ENCODE measurements at regions not wholly inside any gene's neighbourhood (a gene's known extent, or its start where the extent isn't known, plus 50 kb on each side); places are given as distances from the start of the nearest gene placed in this dataset.

DNA sequence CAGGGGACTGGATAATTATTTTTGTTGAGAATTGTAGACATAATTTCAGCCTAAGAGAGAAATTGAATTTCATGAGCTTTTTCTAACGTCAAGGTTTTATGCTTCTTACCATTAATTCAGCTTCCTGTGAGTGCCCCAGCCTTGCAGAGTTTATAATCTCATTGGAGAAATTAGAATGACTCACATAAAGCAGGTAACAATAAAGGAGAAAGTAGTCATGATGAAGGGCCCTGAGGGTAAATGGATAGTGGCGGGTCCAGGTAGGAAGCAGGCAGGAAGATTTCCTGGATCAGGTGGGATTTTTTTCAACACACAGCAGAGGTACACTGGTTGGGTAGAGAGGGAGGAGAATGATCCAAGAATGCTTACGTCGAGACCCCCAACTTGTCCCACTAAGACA lies 311.4 kb downstream of the BARHL2 start:
- TF ChIP-seq, protein P1, sequence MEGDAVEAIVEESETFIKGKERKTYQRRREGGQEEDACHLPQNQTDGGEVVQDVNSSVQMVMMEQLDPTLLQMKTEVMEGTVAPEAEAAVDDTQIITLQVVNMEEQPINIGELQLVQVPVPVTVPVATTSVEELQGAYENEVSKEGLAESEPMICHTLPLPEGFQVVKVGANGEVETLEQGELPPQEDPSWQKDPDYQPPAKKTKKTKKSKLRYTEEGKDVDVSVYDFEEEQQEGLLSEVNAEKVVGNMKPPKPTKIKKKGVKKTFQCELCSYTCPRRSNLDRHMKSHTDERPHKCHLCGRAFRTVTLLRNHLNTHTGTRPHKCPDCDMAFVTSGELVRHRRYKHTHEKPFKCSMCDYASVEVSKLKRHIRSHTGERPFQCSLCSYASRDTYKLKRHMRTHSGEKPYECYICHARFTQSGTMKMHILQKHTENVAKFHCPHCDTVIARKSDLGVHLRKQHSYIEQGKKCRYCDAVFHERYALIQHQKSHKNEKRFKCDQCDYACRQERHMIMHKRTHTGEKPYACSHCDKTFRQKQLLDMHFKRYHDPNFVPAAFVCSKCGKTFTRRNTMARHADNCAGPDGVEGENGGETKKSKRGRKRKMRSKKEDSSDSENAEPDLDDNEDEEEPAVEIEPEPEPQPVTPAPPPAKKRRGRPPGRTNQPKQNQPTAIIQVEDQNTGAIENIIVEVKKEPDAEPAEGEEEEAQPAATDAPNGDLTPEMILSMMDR (IDR thresholded peaks at IDR 0.05; ENCODE audit: insufficient read depth, low read depth, low read length, missing control alignments), result no peak
- DNase-seq (ENCODE audit: low read depth), result peak; percentile 73
- no peak overlapping the region for H3K4me3 ChIP-seq (ENCODE audit: low read length)

DNA sequence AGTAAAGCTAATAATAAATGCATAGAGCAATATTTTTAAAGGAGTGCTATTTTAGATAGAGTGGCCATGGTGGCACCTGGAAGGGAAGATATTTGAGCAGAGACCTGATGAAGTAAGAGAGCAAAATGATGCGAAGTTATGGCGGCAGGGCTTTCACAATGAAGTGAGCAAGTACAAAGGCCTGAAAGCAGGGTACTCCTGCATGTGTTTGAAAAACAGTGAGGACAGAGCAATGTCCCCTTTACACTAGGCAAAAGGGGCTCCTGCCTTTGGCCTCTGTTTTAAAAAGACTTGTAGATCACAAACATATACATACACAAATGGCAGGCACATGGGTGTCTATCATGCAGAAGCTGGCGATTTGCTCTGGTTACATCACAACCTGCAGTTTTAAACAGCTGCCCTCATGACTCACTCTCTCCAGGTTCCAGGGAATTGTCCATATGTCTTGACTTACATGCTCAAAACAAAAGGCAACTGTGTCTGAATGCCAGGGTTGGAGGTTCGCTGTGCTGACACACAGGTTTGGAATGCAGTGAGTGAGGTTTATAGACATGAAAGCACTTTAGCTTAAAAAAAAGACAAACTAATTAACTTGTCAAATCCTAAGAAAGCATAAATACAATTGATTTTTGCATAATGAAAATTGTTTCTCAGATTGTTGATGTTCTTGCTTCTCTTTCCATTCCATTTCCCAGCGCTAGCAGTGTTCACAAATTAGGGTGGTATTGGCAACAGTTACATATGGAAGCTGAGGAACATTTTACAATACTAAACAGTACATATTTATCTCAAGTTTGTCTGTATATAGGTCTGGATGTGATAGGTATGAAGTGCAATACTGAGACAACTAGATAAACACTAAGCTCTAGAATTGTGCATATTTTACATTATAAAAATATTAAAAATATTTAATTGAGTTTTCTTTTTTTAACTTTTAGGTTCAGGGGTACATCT lies 313.9 kb downstream of the BARHL2 start:
- H3K4me3 ChIP-seq (ENCODE audit: low read length), result no peak overlapping the region
- peak; percentile 99 for DNase-seq (ENCODE audit: low read depth)
- TF ChIP-seq, protein P1 (IDR thresholded peaks at IDR 0.05; ENCODE audit: insufficient read depth, low read depth, low read length, missing control alignments), result no peak

DNA sequence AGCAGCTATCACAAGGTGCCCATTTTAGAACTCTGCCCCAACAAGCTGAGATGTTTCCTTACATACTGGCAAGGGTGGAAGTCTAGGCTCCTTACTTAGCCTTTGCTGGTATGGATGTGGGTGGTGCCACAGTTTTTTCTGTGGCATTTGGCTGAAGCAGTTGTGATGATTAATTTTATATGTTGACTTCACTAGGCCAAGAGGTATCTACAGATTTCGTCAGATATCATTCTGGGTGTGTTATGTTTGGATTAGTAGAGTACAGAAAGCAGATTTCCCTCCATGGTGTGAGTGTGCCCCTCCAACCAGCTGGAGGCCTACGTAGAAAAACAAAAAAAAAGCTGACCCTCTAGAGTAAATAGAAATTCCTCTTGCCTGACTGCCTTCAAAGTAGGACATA lies 317.0 kb downstream of the BARHL2 start:
- peak; percentile 63 for DNase-seq (ENCODE audit: low read depth)
- TF ChIP-seq, protein P1 (IDR thresholded peaks at IDR 0.05; ENCODE audit: insufficient read depth, low read depth, low read length, missing control alignments), result no peak
- no peak overlapping the region for H3K4me3 ChIP-seq (ENCODE audit: low read length)

DNA sequence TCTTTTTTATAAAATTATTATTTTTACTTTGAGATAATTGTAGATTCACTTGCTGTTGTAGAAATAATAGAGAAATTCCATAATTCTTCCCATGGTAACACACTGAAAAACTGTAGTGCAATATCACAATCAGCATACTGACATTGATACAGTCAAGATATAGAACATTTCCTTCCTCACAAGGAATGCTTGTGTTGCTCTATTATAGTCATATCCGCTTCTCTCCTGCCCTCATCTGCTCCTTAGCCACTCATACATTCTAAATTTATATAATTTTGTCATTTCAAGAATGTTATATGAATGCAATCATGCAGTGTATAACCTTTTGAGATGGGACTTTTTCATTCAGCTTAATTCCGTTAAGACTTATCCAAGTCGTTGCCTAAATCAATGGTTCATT lies 320.2 kb downstream of the BARHL2 start:
- H3K4me3 ChIP-seq (ENCODE audit: low read length), result no peak overlapping the region
- no peak for DNase-seq (ENCODE audit: low read depth)
- TF ChIP-seq, protein P1 (IDR thresholded peaks at IDR 0.05; ENCODE audit: insufficient read depth, low read depth, low read length, missing control alignments), result no peak

DNA sequence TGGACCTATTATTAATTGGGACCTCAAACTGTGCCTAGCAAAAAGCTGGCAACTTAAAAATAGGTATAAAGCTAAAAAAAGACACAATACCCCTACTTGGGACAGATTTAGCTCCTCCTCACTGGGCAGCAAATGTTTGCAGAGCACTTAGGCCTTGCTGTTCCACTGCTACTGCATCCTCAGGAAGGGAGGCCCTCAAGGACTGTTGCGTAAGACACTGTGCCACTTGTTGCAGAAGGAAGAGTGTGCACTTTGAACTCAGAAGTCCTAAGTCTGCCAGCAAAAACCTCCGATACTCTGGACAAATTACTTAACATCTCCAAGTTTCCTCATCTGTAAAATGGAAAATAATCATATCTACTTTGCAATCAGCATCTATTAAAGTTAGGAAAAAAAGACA lies 322.9 kb downstream of the BARHL2 start:
- TF ChIP-seq, protein P1 (IDR thresholded peaks at IDR 0.05; ENCODE audit: insufficient read depth, low read depth, low read length, missing control alignments), result no peak
- no peak overlapping the region for H3K4me3 ChIP-seq (ENCODE audit: low read length)
- DNase-seq (ENCODE audit: low read depth), result peak; percentile 9

DNA sequence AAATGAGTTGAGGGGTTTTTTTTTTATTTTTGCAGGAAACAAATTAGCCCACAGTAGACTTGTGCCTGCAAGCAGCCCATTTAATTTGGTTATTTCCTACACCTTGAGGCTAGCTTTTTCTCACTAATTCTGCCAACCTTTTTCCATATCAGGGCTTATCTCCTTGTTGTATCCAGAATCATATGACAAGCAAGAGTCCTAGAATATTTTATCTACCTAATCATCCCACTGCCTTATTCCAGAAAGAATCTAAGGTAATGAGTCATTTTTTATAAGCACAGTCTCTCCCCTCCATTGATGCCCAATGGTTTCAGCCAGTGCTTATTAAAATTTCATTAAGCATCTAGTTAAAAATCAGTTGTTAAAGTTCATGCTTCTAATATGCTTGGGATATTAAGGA lies 324.1 kb downstream of the BARHL2 start:
- TF ChIP-seq, protein P1 (IDR thresholded peaks at IDR 0.05; ENCODE audit: insufficient read depth, low read depth, low read length, missing control alignments), result no peak
- no peak overlapping the region for H3K4me3 ChIP-seq (ENCODE audit: low read length)

More for the DNA sequence above, 324.1 kb downstream of the BARHL2 start:
- DNase-seq (ENCODE audit: low read depth), result peak; percentile 16

Data from epithelial cell of esophagus (primary cell).